GM13977 (cell line): ENCODE measurements at regions not wholly inside any gene's neighbourhood (a gene's known extent, or its start where the extent isn't known, plus 50 kb on each side); places are given as distances from the start of the nearest gene placed in this dataset.

Experiments
- DNase-seq: peaks from one replicate; pipeline ENCODE4 v3.0.0; 2012; ENCODE audit warnings: low spot score
- CTCF ChIP-seq: IDR thresholded peaks from 2 replicates; pipeline ENCODE4 v1.5.1; 2012; ENCODE audit warnings: mild to moderate bottlenecking, control low read depth; ENCODE audit not compliant: insufficient read depth; ENCODE audit errors: extremely low read depth, missing control alignments
- in situ Hi-C: fragments of 300-500 bp; cut with MboI; formaldehyde crosslinking; loops from one replicate; pipeline ENCODE4 v1.12.0; 2022; ENCODE audit warnings: low sequenced_read_pairs, low pct_unique_long_range_greater_than_20kb, mixed read lengths, inconsistent platforms; ENCODE audit not compliant: unreplicated experiment

DNA sequence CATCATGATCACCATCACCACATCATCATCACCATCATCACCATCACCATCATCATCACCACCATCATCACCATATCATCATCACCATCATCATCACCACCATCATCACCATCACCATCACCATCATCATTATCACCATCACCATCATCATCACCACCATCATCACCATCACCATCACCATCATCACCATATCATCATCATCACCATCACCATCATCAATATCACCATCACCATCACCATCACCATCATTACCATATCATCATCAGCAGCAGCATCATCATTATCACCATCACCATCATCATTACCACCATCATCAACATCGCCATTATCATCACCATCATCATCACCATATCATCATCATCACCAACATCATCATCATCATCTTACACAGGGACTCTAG, 351.1 kb downstream of the MIAT start:
- in situ Hi-C loops = no loop called here

DNA sequence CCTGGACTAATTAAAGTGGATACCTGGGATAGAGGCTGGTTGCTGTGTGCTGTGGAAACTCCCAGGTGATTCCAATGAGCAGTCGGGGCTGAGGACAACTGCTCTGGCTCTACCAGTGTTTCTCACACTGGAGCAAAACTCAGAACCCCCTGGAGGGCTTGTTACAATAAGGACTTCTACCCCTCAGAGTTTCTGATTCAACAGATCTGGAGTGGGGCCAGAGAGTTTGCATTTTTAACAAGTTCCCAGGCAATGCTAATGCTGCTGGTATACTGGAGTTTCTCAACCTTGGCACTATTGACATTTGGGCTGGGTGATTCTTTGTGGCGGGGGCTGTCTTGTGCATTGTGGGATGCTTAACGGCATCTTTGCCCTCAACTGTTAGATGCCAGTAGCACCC, 353.7 kb downstream of the MIAT start:
- no peak for DNase-seq
- no peak for TF ChIP-seq CTCF
- in situ Hi-C loops = no loop called here

More for the DNA sequence above, 351.1 kb downstream of the MIAT start:
- TF ChIP-seq CTCF = no peak
- no peak for DNase-seq

DNA sequence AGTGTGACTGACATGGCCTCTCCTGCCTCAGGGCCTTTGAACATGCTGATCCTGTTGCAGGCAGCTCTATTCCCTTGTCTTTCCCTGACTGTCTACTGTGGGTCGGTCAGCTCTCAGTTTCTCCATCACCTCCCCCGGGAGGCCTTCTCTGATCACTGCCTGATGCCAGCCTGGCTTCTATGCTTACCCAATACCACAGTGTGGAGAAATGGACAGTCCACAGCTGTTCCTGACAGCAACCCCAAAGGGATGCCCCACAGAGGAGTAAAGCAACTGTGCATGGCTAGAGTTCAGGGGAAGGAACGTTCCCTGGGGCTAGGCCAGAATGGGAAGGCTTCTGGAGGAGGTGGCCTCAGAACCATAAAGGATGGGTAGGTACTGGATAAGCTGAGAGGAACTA, 354.3 kb downstream of the MIAT start:
- DNase-seq = no peak
- no peak for TF ChIP-seq CTCF
- in situ Hi-C loops = no loop called here

GRCh38 chr22:27019827-27020226, 362.4 kb downstream of the MIAT start:
- no peak for DNase-seq
- no peak for TF ChIP-seq CTCF

GRCh38 chr22:27022274-27022895, 365.0 kb downstream of the MIAT start:
- TF ChIP-seq CTCF = no peak
- no peak for DNase-seq
- in situ Hi-C loops = no loop called here

More at GRCh38 chr22:27019827-27020226, 362.4 kb downstream of the MIAT start:
- in situ Hi-C loops = no loop called here

DNA sequence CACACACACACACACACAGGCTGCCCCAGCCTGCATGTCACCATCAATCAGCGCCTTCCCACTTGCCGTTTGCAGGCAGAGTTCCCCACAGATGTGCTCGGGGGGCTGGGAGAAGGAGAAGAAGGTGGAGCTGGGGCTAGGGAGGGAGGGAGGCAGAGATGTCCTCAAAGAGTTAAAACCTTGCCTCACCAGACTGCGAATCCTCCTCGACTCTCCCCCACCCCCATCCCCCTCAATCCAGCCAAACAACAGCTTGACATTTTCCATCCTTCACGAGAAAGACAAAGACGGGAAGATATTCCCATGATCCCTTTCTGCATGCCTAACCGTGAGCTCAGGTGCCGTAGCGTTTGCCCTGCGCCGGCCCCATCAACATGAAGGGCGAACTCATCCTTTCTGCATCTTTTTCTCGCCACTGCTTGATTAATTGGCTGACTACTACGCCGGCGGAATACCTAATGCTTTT, 365.5 kb downstream of the MIAT start:
- no peak for TF ChIP-seq CTCF
- no peak for DNase-seq
- in situ Hi-C loops = no loop called here
